Endothelial cell of umbilical vein (primary cell): ENCODE measurements at regions not wholly inside any gene's neighbourhood (a gene's known extent, or its start where the extent isn't known, plus 50 kb on each side); places are given as distances from the start of the nearest gene placed in this dataset.

Experiments used
- BruUV-seq: library from RNA; stranded (reverse); fragments of 400-500 nt; replicated peaks from 2 replicates; lab custom pipeline; 2021; lab: Mats Ljungman, UMichigan
- CTCF ChIA-PET: fragments of 300-600, 350-600 bp; sonication (Branson Sonifier 250); formaldehyde crosslinking; loops from one replicate; lab custom pipeline; 2021; ENCODE audit warnings: antibody characterized with exemption, inconsistent platforms; lab: Charles Lee
- POLR2A ChIA-PET: fragments of 300-600, 350-600 bp; sonication (Branson Sonifier 250); formaldehyde crosslinking; loops from one replicate; lab custom pipeline; 2021; ENCODE audit warnings: antibody characterized with exemption, inconsistent platforms; lab: Charles Lee
- DNase-seq: peaks from one replicate; pipeline ENCODE4 v3.0.0-alpha.2; 2011; ENCODE audit warnings: low read depth, low spot score
- FAIRE-seq: peaks from 2 replicates; lab custom pipeline; 2011; peaks lifted over from hg19 to GRCh38; lab: Jason Lieb, UNC
- H2AFZ ChIP-seq: 2 replicates; pipeline ENCODE4 v1.6.0; 2012; ENCODE audit warnings: low read depth, low read length, control low read depth, inconsistent platforms
- H3K27ac ChIP-seq: 2 replicates; pipeline ENCODE4 v1.5.1; 2011; ENCODE audit warnings: low read depth, mild to moderate bottlenecking, control low read depth, low read length, moderate library complexity; ENCODE audit not compliant: insufficient read depth
- H3K27me3 ChIP-seq, 2 experiments: 2 replicates each; pipeline versions ENCODE4 v1.6.0 to v1.6.1; 2011; ENCODE audit warnings: low read length in 2 of 2, mixed read lengths in 1 of 2; ENCODE audit not compliant: control insufficient read depth in 2 of 2, insufficient read depth in 2 of 2
- H3K36me3 ChIP-seq, 2 experiments: 2 replicates in 1 of 2; 3 replicates in 1 of 2; pipeline ENCODE4 v1.5.1; 2011; ENCODE audit warnings: low read length in 2 of 2, mild to moderate bottlenecking in 1 of 2, moderate library complexity in 1 of 2; ENCODE audit not compliant: control insufficient read depth in 2 of 2, insufficient read depth in 2 of 2; ENCODE audit errors: extremely low read depth in 1 of 2
- H3K4me1 ChIP-seq: 3 replicates; pipeline ENCODE4 v1.5.1; 2011; ENCODE audit warnings: mild to moderate bottlenecking, low read length; ENCODE audit not compliant: control insufficient read depth, insufficient read depth; ENCODE audit errors: extremely low read depth
- H3K4me2 ChIP-seq: 2 replicates; pipeline ENCODE4 v1.6.1; 2011; ENCODE audit warnings: low read length, control low read depth, mixed read lengths; ENCODE audit not compliant: insufficient read depth
- H3K4me3 ChIP-seq, 3 experiments: fragments of 200-600 bp in 1 of 3; sonication (generic), shearing (Covaris generic) in 1 of 3; replicated peaks in 1 of 3; 2 replicates each; pipeline ENCODE4 v1.5.1; 2011 to 2016; ENCODE audit warnings: control low read depth in 3 of 3, low read length in 3 of 3, mild to moderate bottlenecking in 2 of 3, inconsistent platforms in 1 of 3, low read depth in 1 of 3, moderate library complexity in 1 of 3; ENCODE audit not compliant: insufficient read depth in 1 of 3
- H3K79me2 ChIP-seq: 2 replicates; pipeline ENCODE4 v1.6.0; 2012; ENCODE audit warnings: low read length, inconsistent platforms; ENCODE audit not compliant: control insufficient read depth, insufficient read depth
- H3K9ac ChIP-seq: replicated peaks from 2 replicates; pipeline ENCODE3; 2011; ENCODE audit warnings: low read length, control low read depth; ENCODE audit not compliant: insufficient read depth; ENCODE audit errors: extremely low read depth
- H3K9me1 ChIP-seq: replicated peaks from 3 replicates; pipeline ENCODE4 v1.6.0; 2011; ENCODE audit warnings: mild to moderate bottlenecking, low read length; ENCODE audit not compliant: control insufficient read depth, insufficient read depth; ENCODE audit errors: extremely low read depth
- H3K9me3 ChIP-seq: replicated peaks from 2 replicates; pipeline ENCODE4 v1.5.1; 2012; ENCODE audit warnings: low read length, inconsistent platforms; ENCODE audit not compliant: control insufficient read depth, insufficient read depth
- H4K20me1 ChIP-seq: replicated peaks from 2 replicates; pipeline ENCODE3; 2011; ENCODE audit warnings: mild to moderate bottlenecking, low read length; ENCODE audit not compliant: control insufficient read depth, insufficient read depth; ENCODE audit errors: extremely low read depth
- EZH2 ChIP-seq: IDR thresholded peaks from 2 replicates; pipeline ENCODE4 v1.6.1; 2012; ENCODE audit warnings: borderline replicate concordance, low read depth, mild to moderate bottlenecking, moderate library complexity, low read length, inconsistent platforms; ENCODE audit not compliant: severe bottlenecking
- FOS ChIP-seq: IDR thresholded peaks from 2 replicates; pipeline ENCODE4 v1.6.1; 2011; ENCODE audit warnings: mild to moderate bottlenecking, low read length, moderate library complexity, borderline replicate concordance; ENCODE audit not compliant: insufficient read depth
- GATA2 ChIP-seq: IDR thresholded peaks from 2 replicates; pipeline ENCODE4 v1.7.0; 2011; ENCODE audit warnings: low read depth, mild to moderate bottlenecking, moderate library complexity, mixed read lengths, low read length; ENCODE audit not compliant: insufficient read length, insufficient read depth
- JUN ChIP-seq: IDR thresholded peaks from 2 replicates; pipeline ENCODE4 v1.6.1; 2011; ENCODE audit warnings: borderline replicate concordance, low read depth; ENCODE audit not compliant: insufficient read length, insufficient read depth
- MYC ChIP-seq: IDR thresholded peaks from one replicate; pipeline ENCODE4 v1.6.1; 2011; ENCODE audit warnings: mild to moderate bottlenecking, low read depth, low read length
- POLR2A ChIP-seq: IDR thresholded peaks from 2 replicates; pipeline ENCODE4 v1.6.1; 2012; ENCODE audit warnings: low read depth, mild to moderate bottlenecking, control low read depth, low read length
- POLR2AphosphoS5 ChIP-seq: IDR thresholded peaks from 2 replicates; pipeline ENCODE4 v1.6.1; 2012; ENCODE audit warnings: low read depth, mild to moderate bottlenecking, control low read depth, low read length, moderate library complexity; ENCODE audit not compliant: insufficient read depth
- dilution Hi-C: fragments of 300-500 bp; cut with MboI; formaldehyde crosslinking; loops from one replicate; pipeline ENCODE4 v1.15.0; 2019; ENCODE audit warnings: low sequenced_read_pairs; ENCODE audit not compliant: extremely low pct_ligation_motif_present
- intact Hi-C: fragments of 100-400 bp; cut with micrococcal nuclease; formaldehyde crosslinking; loops from one replicate; pipeline ENCODE4 v1.10.0; 2022
- TF ChIP-seq, protein P1 (sequence below): IDR thresholded peaks from 2 replicates; pipeline ENCODE4 v1.6.1; 2011; ENCODE audit not compliant: insufficient read depth, insufficient read length
- TF ChIP-seq, protein P2 (sequence below), 2 donors: IDR thresholded peaks; 1 replicate in 1 of 2; 2 replicates in 1 of 2; pipeline ENCODE4 v1.5.1; 2011; ENCODE audit warnings: low read length in 2 of 2, mild to moderate bottlenecking in 2 of 2, moderate library complexity in 2 of 2, control low read depth in 1 of 2, inconsistent platforms in 1 of 2, low read depth in 1 of 2; ENCODE audit not compliant: insufficient read depth in 1 of 2; ENCODE audit errors: extremely low read depth in 1 of 2

DNA sequence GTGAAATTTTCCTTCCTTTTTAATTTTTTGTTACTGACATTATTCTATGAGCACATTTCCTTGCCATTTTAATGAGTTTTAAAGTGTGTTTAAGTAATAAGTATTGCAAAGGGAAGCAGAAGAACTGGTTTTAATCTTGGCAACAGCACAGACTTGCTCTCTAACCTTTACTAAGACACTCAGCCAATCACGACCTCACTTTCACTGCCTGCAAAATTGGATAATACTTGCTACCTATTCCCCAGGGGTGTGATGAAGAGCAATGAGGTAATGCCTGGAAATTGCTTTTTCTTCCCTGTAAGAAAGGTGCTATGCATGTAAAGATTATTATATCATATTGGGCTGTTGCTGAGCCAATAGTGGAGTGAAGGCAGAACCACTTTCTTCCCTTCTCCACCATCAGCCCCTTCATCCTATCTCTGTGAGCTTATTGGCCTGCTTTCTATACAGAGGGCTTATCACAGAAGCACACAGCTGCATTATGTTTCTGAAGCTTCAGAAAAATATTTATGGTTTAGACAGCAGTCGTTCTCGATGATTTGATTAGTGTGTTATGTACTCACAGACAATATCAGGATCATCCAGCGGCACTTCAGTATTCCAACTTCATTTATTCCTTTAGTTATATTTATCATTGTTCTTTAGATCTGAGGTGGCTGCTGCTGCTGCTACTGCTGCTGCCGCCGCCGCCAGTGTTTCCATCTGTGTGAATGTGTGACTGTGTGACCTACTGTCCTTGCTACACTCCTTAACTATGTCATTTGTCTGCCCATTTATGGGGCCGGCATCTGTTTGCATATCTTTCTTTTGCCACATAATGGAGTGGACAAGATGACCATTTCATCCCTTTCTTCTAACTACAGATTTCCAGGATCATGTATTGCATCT lies 255.1 kb downstream of the C4orf33 start:
- DNase-seq = no peak
- Histone ChIP-seq H3K27me3 (no peaks in the 10 kb centered on the region), H3K4me3 (no peak overlapping the region), H3K9ac (no peak overlapping the region), H3K4me1 (no peaks in the 10 kb centered on the region), H3K9me3 (no peaks in the 10 kb centered on the region), H3K4me2 (no peak overlapping the region), H3K9me1 (no peaks in the 10 kb centered on the region), H3K79me2 (no peaks in the 10 kb centered on the region), H3K36me3 (no peaks in the 10 kb centered on the region), H2AFZ (no peak overlapping the region), H4K20me1 (no peaks in the 10 kb centered on the region), H3K27ac (no peak overlapping the region)
- FAIRE-seq = peak; percentile 28
- no peak for TF ChIP-seq GATA2
- TF ChIP-seq, protein P1, sequence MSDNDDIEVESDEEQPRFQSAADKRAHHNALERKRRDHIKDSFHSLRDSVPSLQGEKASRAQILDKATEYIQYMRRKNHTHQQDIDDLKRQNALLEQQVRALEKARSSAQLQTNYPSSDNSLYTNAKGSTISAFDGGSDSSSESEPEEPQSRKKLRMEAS = no peak
- no peak for TF ChIP-seq FOS
- no peak for TF ChIP-seq EZH2
- TF ChIP-seq, protein P2, sequence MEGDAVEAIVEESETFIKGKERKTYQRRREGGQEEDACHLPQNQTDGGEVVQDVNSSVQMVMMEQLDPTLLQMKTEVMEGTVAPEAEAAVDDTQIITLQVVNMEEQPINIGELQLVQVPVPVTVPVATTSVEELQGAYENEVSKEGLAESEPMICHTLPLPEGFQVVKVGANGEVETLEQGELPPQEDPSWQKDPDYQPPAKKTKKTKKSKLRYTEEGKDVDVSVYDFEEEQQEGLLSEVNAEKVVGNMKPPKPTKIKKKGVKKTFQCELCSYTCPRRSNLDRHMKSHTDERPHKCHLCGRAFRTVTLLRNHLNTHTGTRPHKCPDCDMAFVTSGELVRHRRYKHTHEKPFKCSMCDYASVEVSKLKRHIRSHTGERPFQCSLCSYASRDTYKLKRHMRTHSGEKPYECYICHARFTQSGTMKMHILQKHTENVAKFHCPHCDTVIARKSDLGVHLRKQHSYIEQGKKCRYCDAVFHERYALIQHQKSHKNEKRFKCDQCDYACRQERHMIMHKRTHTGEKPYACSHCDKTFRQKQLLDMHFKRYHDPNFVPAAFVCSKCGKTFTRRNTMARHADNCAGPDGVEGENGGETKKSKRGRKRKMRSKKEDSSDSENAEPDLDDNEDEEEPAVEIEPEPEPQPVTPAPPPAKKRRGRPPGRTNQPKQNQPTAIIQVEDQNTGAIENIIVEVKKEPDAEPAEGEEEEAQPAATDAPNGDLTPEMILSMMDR (IDR thresholded peaks at IDR 0.05; ENCODE audit: extremely low read depth in 1 of 2, insufficient read depth in 1 of 2, low read depth in 1 of 2, low read length in 2 of 2) = no peak
- no peak for TF ChIP-seq POLR2AphosphoS5
- TF ChIP-seq MYC = no peak
- TF ChIP-seq POLR2A = no peak
- no peak for TF ChIP-seq JUN
- POLR2A ChIA-PET = no interaction called here
- intact Hi-C loops = no loop called here
- dilution Hi-C loops = no loop called here
- no TSS peak for BruUV-seq
- CTCF ChIA-PET = interaction anchor here (2.4 kb wide), 1 partner anchor 11 kb away, joined by 15 read pairs; no protein-coding TSS in a partner anchor
